Thoracic aorta (tissue), 2 donors: ENCODE measurements at regions not wholly inside any gene's neighbourhood (a gene's known extent, or its start where the extent isn't known, plus 50 kb on each side); places are given as distances from the start of the nearest gene placed in this dataset.

Experiments used
- ATAC-seq: fragments of 150-250 bp; one replicate; pipeline ENCODE4 v1.8.0; 2017; ENCODE audit warnings: low read depth; ENCODE audit not compliant: insufficient number of reproducible peaks, low FRiP score
- DNase-seq: peaks from one replicate; pipeline ENCODE4 v3.0.0-alpha.2; 2020; ENCODE audit warnings: low spot score
- H3K27ac ChIP-seq, 2 donors: fragments of 200-600 bp; sonication (generic); 1 replicate in 1 of 2; 2 replicates in 1 of 2; pipeline ENCODE4 v1.5.1; 2016; ENCODE audit warnings: mild to moderate bottlenecking in 2 of 2, moderate library complexity in 2 of 2
- H3K27me3 ChIP-seq: fragments of 200-600 bp; sonication (generic); replicated peaks from 2 replicates; pipeline ENCODE4 v1.6.0; 2016; ENCODE audit warnings: mild to moderate bottlenecking; ENCODE audit not compliant: insufficient read depth
- H3K36me3 ChIP-seq: fragments of 200-600 bp; sonication (generic); one replicate; pipeline ENCODE4 v1.5.1; 2016
- H3K4me1 ChIP-seq, 2 donors: fragments of 200-600 bp; sonication (generic); 1 replicate in 1 of 2; 2 replicates in 1 of 2; pipeline versions ENCODE4 v1.5.1 to v1.6.0; 2016; ENCODE audit warnings: low read depth in 2 of 2, mild to moderate bottlenecking in 1 of 2; ENCODE audit not compliant: control insufficient read depth in 1 of 2
- H3K4me3 ChIP-seq: fragments of 200-600 bp; sonication (generic); 2 replicates; pipeline ENCODE4 v1.5.1; 2016; ENCODE audit warnings: mild to moderate bottlenecking
- H3K9me3 ChIP-seq: fragments of 200-600 bp; sonication (generic); 2 replicates; pipeline ENCODE4 v1.5.1; 2016
- CTCF ChIP-seq: fragments of 200-600 bp; sonication (generic); IDR thresholded peaks from one replicate; pipeline ENCODE4 v1.5.1; 2019; ENCODE audit warnings: antibody characterized with exemption

GRCh38 chr20:58116505-58116904, 111.9 kb downstream of the ANKRD60 start:
- no peak for ATAC-seq
- no peak for TF ChIP-seq CTCF

GRCh38 chr20:58113716-58114115, 114.7 kb downstream of the ANKRD60 start:
- no peak for DNase-seq
- H3K27ac ChIP-seq: no peak overlapping the region
- TF ChIP-seq CTCF: no peak
- no peaks in the 10 kb centered on the region for H3K9me3 ChIP-seq
- H3K4me1 ChIP-seq: peaks cover 6 to 30% of the 10 kb centered on the region in 2 donors
- H3K36me3 ChIP-seq: no peaks in the 10 kb centered on the region
- no peak for ATAC-seq
- H3K4me3 ChIP-seq: no peak overlapping the region
- H3K27me3 ChIP-seq: no peaks in the 10 kb centered on the region

More at GRCh38 chr20:58116505-58116904, 111.9 kb downstream of the ANKRD60 start:
- DNase-seq: no peak
- H3K4me3 ChIP-seq: no peak overlapping the region
- no peaks in the 10 kb centered on the region for H3K36me3 ChIP-seq
- H3K27ac ChIP-seq: no peak overlapping the region
- no peaks in the 10 kb centered on the region for H3K27me3 ChIP-seq
- peaks cover 4 to 13% of the 10 kb centered on the region in 2 donors for H3K4me1 ChIP-seq
- no peaks in the 10 kb centered on the region for H3K9me3 ChIP-seq

- H3K4me3 ChIP-seq: no peak overlapping the region
- H3K4me1 ChIP-seq: peaks cover 6 to 31% of the 10 kb centered on the region in 2 donors
- H3K27ac ChIP-seq: peak overlapping the region in 1 of 2 donors; percentile 37
- ATAC-seq (no peak), DNase-seq (no peak)
- TF ChIP-seq CTCF: no peak
- H3K9me3 ChIP-seq: no peaks in the 10 kb centered on the region
- no peaks in the 10 kb centered on the region for H3K36me3 ChIP-seq
- H3K27me3 ChIP-seq: no peaks in the 10 kb centered on the region
Observed at GRCh38 chr20:58112017-58112781, 116.3 kb downstream of the ANKRD60 start.

GRCh38 chr20:58111310-58112016, 117.0 kb downstream of the ANKRD60 start:
- H3K27ac ChIP-seq: peak overlapping the region in 1 of 2 donors; percentile 37
- H3K9me3 ChIP-seq: no peaks in the 10 kb centered on the region
- H3K27me3 ChIP-seq: no peaks in the 10 kb centered on the region
- H3K4me1 ChIP-seq: peaks cover 6 to 31% of the 10 kb centered on the region in 2 donors
- no peak for ATAC-seq
- no peak for DNase-seq
- no peak overlapping the region for H3K4me3 ChIP-seq
- no peaks in the 10 kb centered on the region for H3K36me3 ChIP-seq
- TF ChIP-seq CTCF: no peak

- peaks cover 6 to 31% of the 10 kb centered on the region in 2 donors for H3K4me1 ChIP-seq
- ATAC-seq: no peak
Observed at GRCh38 chr20:58109918-58110635, 118.4 kb downstream of the ANKRD60 start.

More at GRCh38 chr20:58109918-58110635, 118.4 kb downstream of the ANKRD60 start:
- no peak overlapping the region for H3K4me3 ChIP-seq
- TF ChIP-seq CTCF: no peak
- no peaks in the 10 kb centered on the region for H3K9me3 ChIP-seq
- no peaks in the 10 kb centered on the region for H3K36me3 ChIP-seq
- DNase-seq: no peak
- peak overlapping the region; percentile 27 to 64 for H3K27ac ChIP-seq
- H3K27me3 ChIP-seq: no peaks in the 10 kb centered on the region
